NCI-H345 treated with DMSO at 0.1 percent for 48 hours (cell line): ENCODE measurements at regions not wholly inside any gene's neighbourhood (a gene's known extent, or its start where the extent isn't known, plus 50 kb on each side); places are given as distances from the start of the nearest gene placed in this dataset.
"Not testable (repeated sequence)": the region's sequence is repeated elsewhere in the genome, so short reads cannot be mapped to it uniquely, and the experiment has no call there.

Source experiments
- DNase-seq: peaks from one replicate; lab custom pipeline; 2025; ENCODE audit not compliant: unreplicated experiment; lab: John Stamatoyannopoulos, UW

GRCh38 chr3:178207161-178207560 lies 329.1 kb upstream of the KCNMB2 start:
- not testable (repeated sequence) for DNase-seq

- not testable (repeated sequence) for DNase-seq
Observed at GRCh38 chr3:178207627-178208026, 328.6 kb upstream of the KCNMB2 start.

GRCh38 chr3:178209116-178209515 lies 327.1 kb upstream of the KCNMB2 start:
- DNase-seq: not testable (repeated sequence)

- not testable (repeated sequence) for DNase-seq
Observed at GRCh38 chr3:178209618-178210017, 326.6 kb upstream of the KCNMB2 start.

GRCh38 chr3:178211086-178211485 lies 325.1 kb upstream of the KCNMB2 start:
- DNase-seq: not testable (repeated sequence)

- DNase-seq: no peak
Observed at GRCh38 chr3:178217479-178217878, 318.8 kb upstream of the KCNMB2 start.

GRCh38 chr3:178218231-178218630 lies 318.0 kb upstream of the KCNMB2 start:
- no peak for DNase-seq

- DNase-seq: not testable (repeated sequence)
Observed at GRCh38 chr3:178219661-178220060, 316.6 kb upstream of the KCNMB2 start.

- no peak for DNase-seq
Observed at GRCh38 chr3:178223876-178224275, 312.4 kb upstream of the KCNMB2 start.

- no peak for DNase-seq
Observed at GRCh38 chr3:178226094-178226493, 310.1 kb upstream of the KCNMB2 start.

GRCh38 chr3:178231645-178232044 lies 304.6 kb upstream of the KCNMB2 start:
- DNase-seq: no peak

GRCh38 chr3:178233371-178234071 lies 302.7 kb upstream of the KCNMB2 start:
- no peak for DNase-seq

- no peak for DNase-seq
Observed at GRCh38 chr3:178236555-178237277, 299.5 kb upstream of the KCNMB2 start.

GRCh38 chr3:178238179-178238578 lies 298.1 kb upstream of the KCNMB2 start:
- DNase-seq: no peak

- DNase-seq: peak; percentile 93
Observed at GRCh38 chr3:178244733-178245709, 291.2 kb upstream of the KCNMB2 start.

- no peak for DNase-seq
Observed at GRCh38 chr3:178246004-178246403, 290.2 kb upstream of the KCNMB2 start.

- DNase-seq: no peak
Observed at GRCh38 chr3:178255315-178255714, 280.9 kb upstream of the KCNMB2 start.

GRCh38 chr3:178257491-178257890 lies 278.7 kb upstream of the KCNMB2 start:
- DNase-seq: no peak

GRCh38 chr3:178258121-178258520 lies 278.1 kb upstream of the KCNMB2 start:
- DNase-seq: no peak

- no peak for DNase-seq
Observed at GRCh38 chr3:178259703-178260102, 276.5 kb upstream of the KCNMB2 start.

GRCh38 chr3:178260887-178261565 lies 275.2 kb upstream of the KCNMB2 start:
- DNase-seq: no peak
